Lower leg skin (tissue), 4 donors: ENCODE measurements at regions not wholly inside any gene's neighbourhood (a gene's known extent, or its start where the extent isn't known, plus 50 kb on each side); places are given as distances from the start of the nearest gene placed in this dataset.

Experiments
- DNase-seq, 2 donors: peaks; one replicate each; pipeline ENCODE4 v3.0.0-alpha.2; 2019; ENCODE audit warnings: low spot score in 2 of 2
- H3K4me3 ChIP-seq: fragments of 200-600 bp; sonication (generic); 2 replicates; pipeline ENCODE4 v1.5.1; 2017; ENCODE audit warnings: mild to moderate bottlenecking, low read depth; ENCODE audit not compliant: poor library complexity, severe bottlenecking
- CTCF ChIP-seq, 3 donors: fragments of 450-650 bp; IDR thresholded peaks; one replicate each; pipeline ENCODE4 v1.5.1; 2016; ENCODE audit warnings: antibody characterized with exemption in 3 of 3, mild to moderate bottlenecking in 3 of 3, moderate library complexity in 2 of 3
- POLR2A ChIP-seq, 2 donors: fragments of 450-650 bp; IDR thresholded peaks; one replicate each; pipeline ENCODE4 v1.6.1; 2016 to 2017; ENCODE audit warnings: antibody characterized with exemption in 2 of 2, mild to moderate bottlenecking in 1 of 2, moderate library complexity in 1 of 2
- WGBS, 2 donors: methylation state at CpG; one replicate each; pipeline ENCODE4 v1.1.5; 2018; 5-methylcytosine and 5-hydroxymethylcytosine counted together
- intact Hi-C: fragments of 100-400 bp; cut with DNase I; formaldehyde crosslinking; loops from one replicate; pipeline ENCODE4 v1.15.0; 2023; ENCODE audit warnings: low total_unique reads

- DNase-seq, result no peak
- TF ChIP-seq POLR2A (IDR thresholded peaks at IDR 0.05) (no peak), CTCF (IDR thresholded peaks at IDR 0.05) (no peak)
- 59 to 69% methylated on average over 2 of the region's 2 CpGs for WGBS, 2 donors
- intact Hi-C loops, result no loop called here
- H3K4me3 ChIP-seq, result no peak overlapping the region
Measured at GRCh38 chrX:95330292-95330691, 1354.3 kb upstream of the DIAPH2 start.

GRCh38 chrX:95332530-95332929, 1352.1 kb upstream of the DIAPH2 start:
- intact Hi-C loops, result no loop called here
- 54 to 57% methylated on average over 7 to 8 of the region's 8 CpGs for WGBS, 2 donors
- TF ChIP-seq POLR2A (IDR thresholded peaks at IDR 0.05) (no peak), CTCF (IDR thresholded peaks at IDR 0.05) (no peak)

GRCh38 chrX:95346856-95347255, 1337.8 kb upstream of the DIAPH2 start:
- intact Hi-C loops, result no loop called here
- 17 to 43% methylated on average over 3 of the region's 3 CpGs for WGBS, 2 donors
- TF ChIP-seq CTCF (IDR thresholded peaks at IDR 0.05), result no peak
- no peak for TF ChIP-seq POLR2A (IDR thresholded peaks at IDR 0.05)

More at GRCh38 chrX:95332530-95332929, 1352.1 kb upstream of the DIAPH2 start:
- no peak for DNase-seq
- H3K4me3 ChIP-seq, result no peak overlapping the region

GRCh38 chrX:95350774-95351488, 1333.7 kb upstream of the DIAPH2 start:
- DNase-seq, result no peak
- no peak for TF ChIP-seq POLR2A (IDR thresholded peaks at IDR 0.05)
- no peak for TF ChIP-seq CTCF (IDR thresholded peaks at IDR 0.05)
- intact Hi-C loops, result loop anchor here (10.0 kb wide), 1 partner anchor 1574 kb away; no protein-coding TSS in a partner anchor
- 56 to 65% methylated on average over 6 of the region's 6 CpGs for WGBS, 2 donors
- H3K4me3 ChIP-seq, result no peak overlapping the region

More at GRCh38 chrX:95346856-95347255, 1337.8 kb upstream of the DIAPH2 start:
- no peak overlapping the region for H3K4me3 ChIP-seq
- DNase-seq, result no peak

GRCh38 chrX:95367286-95367685, 1317.4 kb upstream of the DIAPH2 start:
- no peak overlapping the region for H3K4me3 ChIP-seq
- TF ChIP-seq CTCF (IDR thresholded peaks at IDR 0.05) (no peak), POLR2A (IDR thresholded peaks at IDR 0.05) (no peak)
- intact Hi-C loops, result no loop called here
- no peak for DNase-seq
- WGBS, 2 donors, result 89 to 91% methylated on average over 2 of the region's 2 CpGs

GRCh38 chrX:95382799-95383198, 1301.8 kb upstream of the DIAPH2 start:
- no peak overlapping the region for H3K4me3 ChIP-seq
- DNase-seq, result no peak
- TF ChIP-seq POLR2A (IDR thresholded peaks at IDR 0.05) (no peak), CTCF (IDR thresholded peaks at IDR 0.05) (no peak)
- intact Hi-C loops, result no loop called here
